ENCODE measurements at regions not wholly inside any gene's neighbourhood (a gene's known extent, or its start where the extent isn't known, plus 50 kb on each side); places are given as distances from the start of the nearest gene placed in this dataset.

- TF ChIP-seq, protein P1, sequence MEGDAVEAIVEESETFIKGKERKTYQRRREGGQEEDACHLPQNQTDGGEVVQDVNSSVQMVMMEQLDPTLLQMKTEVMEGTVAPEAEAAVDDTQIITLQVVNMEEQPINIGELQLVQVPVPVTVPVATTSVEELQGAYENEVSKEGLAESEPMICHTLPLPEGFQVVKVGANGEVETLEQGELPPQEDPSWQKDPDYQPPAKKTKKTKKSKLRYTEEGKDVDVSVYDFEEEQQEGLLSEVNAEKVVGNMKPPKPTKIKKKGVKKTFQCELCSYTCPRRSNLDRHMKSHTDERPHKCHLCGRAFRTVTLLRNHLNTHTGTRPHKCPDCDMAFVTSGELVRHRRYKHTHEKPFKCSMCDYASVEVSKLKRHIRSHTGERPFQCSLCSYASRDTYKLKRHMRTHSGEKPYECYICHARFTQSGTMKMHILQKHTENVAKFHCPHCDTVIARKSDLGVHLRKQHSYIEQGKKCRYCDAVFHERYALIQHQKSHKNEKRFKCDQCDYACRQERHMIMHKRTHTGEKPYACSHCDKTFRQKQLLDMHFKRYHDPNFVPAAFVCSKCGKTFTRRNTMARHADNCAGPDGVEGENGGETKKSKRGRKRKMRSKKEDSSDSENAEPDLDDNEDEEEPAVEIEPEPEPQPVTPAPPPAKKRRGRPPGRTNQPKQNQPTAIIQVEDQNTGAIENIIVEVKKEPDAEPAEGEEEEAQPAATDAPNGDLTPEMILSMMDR (IDR thresholded peaks at IDR 0.05) = no peak
- no peak for TF ChIP-seq POLR2A (IDR thresholded peaks at IDR 0.05)
These were observed 424.5 kb downstream of the PREX1 start for GRCh38 chr20:48403167-48403761.
